DOHH2 (cell line): ENCODE measurements at regions not wholly inside any gene's neighbourhood (a gene's known extent, or its start where the extent isn't known, plus 50 kb on each side); places are given as distances from the start of the nearest gene placed in this dataset.

Experiments
- H3F3A ChIP-seq: fragments of 200-600 bp; sonication (generic), shearing (Covaris generic); 2 replicates; pipeline ENCODE4 v1.6.0; 2016; ENCODE audit warnings: antibody characterized with exemption, mild to moderate bottlenecking; ENCODE audit not compliant: control insufficient read depth, insufficient read depth
- H3K27ac ChIP-seq: fragments of 200-600 bp; sonication (generic); 2 replicates; pipeline ENCODE4 v1.5.1; 2014; ENCODE audit warnings: low read depth, mild to moderate bottlenecking, low read length, moderate library complexity
- H3K27me3 ChIP-seq: fragments of 200-600 bp; sonication (generic); 2 replicates; pipeline ENCODE4 v1.6.1; 2014; ENCODE audit warnings: mild to moderate bottlenecking, low read length, mixed read lengths; ENCODE audit not compliant: control insufficient read depth
- H3K36me3 ChIP-seq: fragments of 200-600 bp; sonication (generic); 2 replicates; pipeline ENCODE4 v1.6.1; 2014; ENCODE audit warnings: mild to moderate bottlenecking, low read length, moderate library complexity, mixed read lengths; ENCODE audit not compliant: control insufficient read depth
- H3K4me1 ChIP-seq: fragments of 200-600 bp; sonication (generic); 2 replicates; pipeline ENCODE4 v1.6.1; 2014; ENCODE audit warnings: mild to moderate bottlenecking, low read length, mixed read lengths; ENCODE audit not compliant: control insufficient read depth
- H3K4me2 ChIP-seq: fragments of 200-600 bp; sonication (generic); 2 replicates; pipeline ENCODE4 v1.6.0; 2014; ENCODE audit warnings: mild to moderate bottlenecking, low read length, moderate library complexity
- H3K4me3 ChIP-seq: fragments of 200-600 bp; sonication (generic); 2 replicates; pipeline ENCODE4 v1.5.1; 2014; ENCODE audit warnings: mild to moderate bottlenecking, low read length, mixed read lengths
- H3K79me2 ChIP-seq: fragments of 200-600 bp; sonication (generic); 2 replicates; pipeline ENCODE4 v1.6.1; 2014; ENCODE audit warnings: mild to moderate bottlenecking, low read length, mixed read lengths; ENCODE audit not compliant: control insufficient read depth
- H3K9me2 ChIP-seq: fragments of 200-600 bp; sonication (generic); replicated peaks from 2 replicates; pipeline ENCODE4 v1.6.1; 2014; ENCODE audit warnings: mild to moderate bottlenecking, low read length, mixed read lengths; ENCODE audit not compliant: control insufficient read depth
- H3K9me3 ChIP-seq: fragments of 200-600 bp; sonication (generic); 2 replicates; pipeline ENCODE4 v1.6.1; 2014; ENCODE audit warnings: antibody characterized with exemption, low read length, mixed read lengths; ENCODE audit not compliant: control insufficient read depth, insufficient read depth
- H4K20me1 ChIP-seq: fragments of 200-600 bp; sonication (generic); 2 replicates; pipeline ENCODE4 v1.6.0; 2014; ENCODE audit warnings: low read depth, mild to moderate bottlenecking, antibody characterized with exemption, low read length, moderate library complexity; ENCODE audit not compliant: control insufficient read depth, insufficient read depth
- EZH2phosphoT487 ChIP-seq: fragments of 200-600 bp; sonication (generic); IDR thresholded peaks from 2 replicates; pipeline ENCODE4 v1.6.1; 2017; ENCODE audit warnings: borderline replicate concordance, mild to moderate bottlenecking, antibody characterized with exemption, low read length, moderate library complexity, mixed read lengths
- TF ChIP-seq, protein P1 (sequence below): fragments of 200-600 bp; sonication (generic); IDR thresholded peaks from one replicate; pipeline ENCODE4 v1.5.1; 2014; ENCODE audit warnings: antibody characterized with exemption, mild to moderate bottlenecking, low read depth, low read length; ENCODE audit not compliant: poor library complexity, severe bottlenecking

DNA sequence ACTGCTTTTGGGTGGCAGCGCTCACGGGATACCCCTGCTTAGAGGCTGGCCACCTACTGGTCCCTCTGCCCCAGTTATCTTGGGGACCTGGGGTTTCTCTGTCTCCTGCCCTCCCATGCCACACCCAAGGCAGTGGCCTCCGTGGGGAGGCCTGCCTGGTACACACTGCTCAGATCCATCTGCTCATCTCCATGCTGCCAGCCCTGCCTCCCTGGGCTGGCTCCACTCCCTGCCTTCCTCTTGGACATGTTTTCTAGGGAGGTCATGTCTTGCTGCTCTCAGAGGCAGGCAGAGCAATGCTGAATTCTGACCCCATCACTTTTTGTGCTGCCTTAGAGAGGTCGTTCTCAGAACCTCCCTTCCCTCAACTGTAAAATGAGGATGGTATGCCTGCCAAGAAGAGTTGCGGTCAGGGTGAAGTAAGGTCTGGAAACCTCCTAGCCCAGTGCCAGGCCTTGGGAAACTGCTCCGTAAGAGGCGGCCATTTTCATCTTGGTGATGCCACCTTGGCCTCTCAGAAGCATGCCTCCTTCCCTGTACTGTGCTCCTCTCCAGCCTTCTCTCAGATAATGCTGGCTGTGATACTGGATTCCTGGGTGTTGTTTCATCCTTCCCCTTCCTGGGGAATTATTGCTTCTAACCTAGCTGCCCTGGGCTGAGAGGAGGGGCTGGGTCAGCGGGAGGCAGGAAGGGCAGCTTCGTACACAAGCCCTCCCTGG lies 186.4 kb upstream of the ZBED5 start:
- Histone ChIP-seq H4K20me1 (no peaks in the 10 kb centered on the region), H3K27me3 (0 out of 2 replicates have a peak, but pooled peaks cover 2% of the 10 kb centered on the region), H3K9me3 (no peaks in the 10 kb centered on the region), H3K79me2 (no peaks in the 10 kb centered on the region), H3K27ac (no peak overlapping the region), H3F3A (no peaks in the 10 kb centered on the region), H3K4me1 (no peaks in the 10 kb centered on the region), H3K36me3 (no peaks in the 10 kb centered on the region), H3K4me3 (no peak overlapping the region), H3K9me2 (no peaks in the 10 kb centered on the region), H3K4me2 (no peak overlapping the region)
- TF ChIP-seq, protein P1, sequence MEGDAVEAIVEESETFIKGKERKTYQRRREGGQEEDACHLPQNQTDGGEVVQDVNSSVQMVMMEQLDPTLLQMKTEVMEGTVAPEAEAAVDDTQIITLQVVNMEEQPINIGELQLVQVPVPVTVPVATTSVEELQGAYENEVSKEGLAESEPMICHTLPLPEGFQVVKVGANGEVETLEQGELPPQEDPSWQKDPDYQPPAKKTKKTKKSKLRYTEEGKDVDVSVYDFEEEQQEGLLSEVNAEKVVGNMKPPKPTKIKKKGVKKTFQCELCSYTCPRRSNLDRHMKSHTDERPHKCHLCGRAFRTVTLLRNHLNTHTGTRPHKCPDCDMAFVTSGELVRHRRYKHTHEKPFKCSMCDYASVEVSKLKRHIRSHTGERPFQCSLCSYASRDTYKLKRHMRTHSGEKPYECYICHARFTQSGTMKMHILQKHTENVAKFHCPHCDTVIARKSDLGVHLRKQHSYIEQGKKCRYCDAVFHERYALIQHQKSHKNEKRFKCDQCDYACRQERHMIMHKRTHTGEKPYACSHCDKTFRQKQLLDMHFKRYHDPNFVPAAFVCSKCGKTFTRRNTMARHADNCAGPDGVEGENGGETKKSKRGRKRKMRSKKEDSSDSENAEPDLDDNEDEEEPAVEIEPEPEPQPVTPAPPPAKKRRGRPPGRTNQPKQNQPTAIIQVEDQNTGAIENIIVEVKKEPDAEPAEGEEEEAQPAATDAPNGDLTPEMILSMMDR, result no peak
- no peak for TF ChIP-seq EZH2phosphoT487

DNA sequence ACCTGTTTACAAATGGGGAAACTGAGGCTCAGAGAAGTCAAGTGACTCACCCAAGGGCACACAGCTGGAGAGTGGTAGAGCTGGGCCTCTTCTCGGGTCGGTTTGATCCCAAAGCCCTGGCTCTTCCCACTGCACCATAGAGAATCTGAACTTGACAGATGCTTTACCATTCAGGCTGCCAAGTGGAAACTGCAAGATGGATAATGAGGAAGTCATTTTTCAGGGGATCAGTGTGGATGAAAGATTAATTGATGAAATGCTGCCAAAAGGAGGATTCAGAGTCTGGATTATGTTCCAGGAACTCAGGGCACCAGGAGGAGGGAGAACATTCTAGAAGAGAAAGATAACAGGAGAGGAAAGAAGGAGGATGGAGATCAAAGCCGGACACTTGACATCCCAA lies 185.9 kb upstream of the ZBED5 start:
- no peak overlapping the region for H3K4me2 ChIP-seq
- no peaks in the 10 kb centered on the region for H4K20me1 ChIP-seq
- no peaks in the 10 kb centered on the region for H3K9me2 ChIP-seq
- no peak overlapping the region for H3K4me3 ChIP-seq
- no peaks in the 10 kb centered on the region for H3K9me3 ChIP-seq
- H3K36me3 ChIP-seq, result no peaks in the 10 kb centered on the region
- TF ChIP-seq, protein P1, result no peak
- no peak for TF ChIP-seq EZH2phosphoT487
- no peaks in the 10 kb centered on the region for H3K79me2 ChIP-seq
- no peak overlapping the region for H3K27ac ChIP-seq
- no peaks in the 10 kb centered on the region for H3F3A ChIP-seq
- 0 out of 2 replicates have a peak, but pooled peaks cover 2% of the 10 kb centered on the region for H3K27me3 ChIP-seq
- H3K4me1 ChIP-seq, result no peaks in the 10 kb centered on the region

DNA sequence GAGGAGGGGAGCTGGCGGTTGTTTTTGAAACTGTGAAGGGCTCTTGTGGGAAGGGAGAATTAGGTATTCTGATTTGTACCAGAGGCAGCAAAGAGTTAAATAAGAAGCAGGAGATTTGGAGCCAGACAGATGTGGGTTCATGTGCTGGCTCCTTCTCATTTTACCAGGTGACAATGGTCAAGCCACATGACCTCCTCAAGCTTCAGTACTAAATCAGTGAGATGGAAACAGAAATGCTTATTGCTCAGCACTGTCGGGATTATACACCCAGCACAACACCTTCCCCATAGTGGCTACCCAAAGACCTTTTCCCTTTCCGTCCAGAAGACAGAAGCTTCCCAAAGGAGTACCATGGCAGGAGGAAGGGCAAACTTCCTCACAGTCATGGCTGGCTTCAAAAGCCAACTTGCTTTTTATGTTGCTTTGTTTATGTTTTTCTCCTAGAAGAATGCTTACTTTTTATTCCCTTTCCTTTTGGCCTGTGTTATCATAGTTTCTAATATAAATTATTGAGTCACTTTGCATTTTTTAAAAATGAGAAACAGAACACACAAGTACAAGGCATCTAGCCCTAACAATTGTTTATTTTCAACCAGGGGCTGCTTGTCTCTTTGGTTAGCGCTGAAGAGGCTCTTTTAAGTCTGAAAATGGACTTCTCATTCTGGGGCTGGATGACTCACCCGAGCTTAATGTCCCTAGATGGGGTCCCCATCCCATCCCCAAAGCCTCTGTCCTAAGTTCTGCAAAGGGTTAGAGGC lies 181.5 kb upstream of the ZBED5 start:
- H3K4me1 ChIP-seq, result no peaks in the 10 kb centered on the region

More for the DNA sequence above, 181.5 kb upstream of the ZBED5 start:
- H3F3A ChIP-seq, result no peaks in the 10 kb centered on the region
- H3K9me2 ChIP-seq, result no peaks in the 10 kb centered on the region
- TF ChIP-seq EZH2phosphoT487, result no peak
- TF ChIP-seq, protein P1, result no peak
- no peaks in the 10 kb centered on the region for H4K20me1 ChIP-seq
- H3K4me2 ChIP-seq, result no peak overlapping the region
- H3K79me2 ChIP-seq, result no peaks in the 10 kb centered on the region
- no peak overlapping the region for H3K4me3 ChIP-seq
- no peaks in the 10 kb centered on the region for H3K36me3 ChIP-seq
- no peaks in the 10 kb centered on the region for H3K9me3 ChIP-seq
- H3K27me3 ChIP-seq, result 0 out of 2 replicates have a peak, but pooled peaks cover 2% of the 10 kb centered on the region
- no peak overlapping the region for H3K27ac ChIP-seq
